GM12878 (cell line): ENCODE measurements at regions not wholly inside any gene's neighbourhood (a gene's known extent, or its start where the extent isn't known, plus 50 kb on each side); places are given as distances from the start of the nearest gene placed in this dataset.

ENCODE experiments used
- ATAC-seq: fragments of 200-7000 bp; cut with Tn5 transposase; 3 replicates; pipeline ENCODE4 v1.9.1; 2020; ENCODE audit warnings: mild to moderate bottlenecking, moderate library complexity
- BruUV-seq: library from RNA; stranded (reverse); fragments of 400-500 nt; replicated peaks from 2 replicates; lab custom pipeline; 2021; lab: Mats Ljungman, UMichigan
- CTCF ChIA-PET: fragments of 300-600 bp; sonication (Branson Sonifier 250); formaldehyde crosslinking; extraction: SDS; loops from one replicate; lab custom pipeline; 2021; ENCODE audit warnings: inconsistent platforms; lab: Yijun Ruan, JAX
- POLR2A ChIA-PET: fragments of 350-600 bp; formaldehyde crosslinking; extraction: SDS; loops from one replicate; lab custom pipeline; 2021; ENCODE audit warnings: inconsistent platforms; lab: Charles Lee
- RAD21 ChIA-PET: fragments of 300-600 bp; sonication (Branson Sonifier 250); formaldehyde crosslinking; loops from one replicate; lab custom pipeline; 2023; ENCODE audit warnings: antibody characterized with exemption; ENCODE audit not compliant: unreplicated experiment; lab: Charles Lee
- SMC1A ChIA-PET: fragments of 300-600 bp; sonication (Branson Sonifier 250); formaldehyde crosslinking; loops from one replicate; lab custom pipeline; 2023; ENCODE audit not compliant: unreplicated experiment, uncharacterized antibody; lab: Charles Lee
- DNase-seq: peaks from one replicate; pipeline ENCODE4 v3.0.0-alpha.2; 2011; ENCODE audit warnings: low read depth, low spot score
- FAIRE-seq: peaks from 3 replicates; lab custom pipeline; 2011; peaks lifted over from hg19 to GRCh38; lab: Jason Lieb, UNC
- H2AFZ ChIP-seq: 2 replicates; pipeline ENCODE4 v1.6.0; 2011; ENCODE audit warnings: low read depth, low read length, control low read depth; ENCODE audit not compliant: control insufficient read depth
- H3K27ac ChIP-seq: 2 replicates; pipeline ENCODE4 v1.5.1; 2011; ENCODE audit warnings: control low read depth; ENCODE audit not compliant: control insufficient read depth, insufficient read depth
- H3K27me3 ChIP-seq, 2 experiments: replicated peaks in 1 of 2; 2 replicates each; pipeline versions ENCODE4 v1.6.0 to v1.6.1; 2011; ENCODE audit warnings: low read length in 1 of 2; ENCODE audit not compliant: control insufficient read depth in 2 of 2, insufficient read depth in 2 of 2
- H3K36me3 ChIP-seq, 2 experiments: 2 replicates each; pipeline ENCODE4 v1.5.1; 2011; ENCODE audit warnings: low read length in 1 of 2; ENCODE audit not compliant: control insufficient read depth in 2 of 2, insufficient read depth in 2 of 2
- H3K4me1 ChIP-seq: 2 replicates; pipeline ENCODE4 v1.6.1; 2011; ENCODE audit warnings: mild to moderate bottlenecking, low read length, moderate library complexity, mixed read lengths; ENCODE audit not compliant: control insufficient read depth, insufficient read depth
- H3K4me2 ChIP-seq: 2 replicates; pipeline ENCODE4 v1.6.0; 2011; ENCODE audit warnings: control low read depth; ENCODE audit not compliant: control insufficient read depth, insufficient read depth
- H3K4me3 ChIP-seq: fragments of 200-600 bp; sonication (generic); 2 replicates; pipeline ENCODE4 v1.5.1; 2016
- H3K79me2 ChIP-seq: 2 replicates; pipeline ENCODE4 v1.6.0; 2011; ENCODE audit warnings: low read length; ENCODE audit not compliant: control insufficient read depth, insufficient read depth
- H3K9ac ChIP-seq: 2 replicates; pipeline ENCODE4 v1.8.0; 2011; ENCODE audit warnings: low read length, control low read depth, mixed read lengths; ENCODE audit not compliant: control insufficient read depth, insufficient read depth
- H3K9me3 ChIP-seq: replicated peaks from 3 replicates; pipeline ENCODE4 v1.5.1; 2011; ENCODE audit warnings: mild to moderate bottlenecking, low read length; ENCODE audit not compliant: control insufficient read depth, insufficient read depth
- H4K20me1 ChIP-seq: 2 replicates; pipeline ENCODE4 v1.6.0; 2011; ENCODE audit not compliant: control insufficient read depth, insufficient read depth
- ATF7 ChIP-seq: fragments of 450-650 bp; IDR thresholded peaks from 2 replicates; pipeline ENCODE4 v1.6.1; 2016; ENCODE audit warnings: low read depth, mild to moderate bottlenecking
- IRF4 ChIP-seq: IDR thresholded peaks from 2 replicates; pipeline ENCODE4 v1.6.1; 2011; ENCODE audit warnings: low read depth, low read length
- JUNB ChIP-seq: IDR thresholded peaks from 2 replicates; pipeline ENCODE4 v1.6.1; 2016; ENCODE audit warnings: antibody characterized with exemption, mild to moderate bottlenecking
- NFYA ChIP-seq: IDR thresholded peaks from 2 replicates; pipeline ENCODE4 v1.6.1; 2011; ENCODE audit warnings: low read depth, mild to moderate bottlenecking, low read length, improper control_type of control experiment, borderline replicate concordance
- SMARCA5 ChIP-seq: fragments of 450-650 bp; IDR thresholded peaks from 2 replicates; pipeline ENCODE4 v1.6.1; 2017; ENCODE audit warnings: mild to moderate bottlenecking
- SREBF1 ChIP-seq: IDR thresholded peaks from 2 replicates; pipeline ENCODE4 v1.6.1; 2012; ENCODE audit warnings: mild to moderate bottlenecking, low read length
- TCF12 ChIP-seq: IDR thresholded peaks from 2 replicates; pipeline ENCODE4 v1.6.1; 2011; ENCODE audit warnings: low read depth, mild to moderate bottlenecking, low read length
- WGBS: methylation state at CpG from one replicate; pipeline ENCODE4 v1.1.6; 2016; ENCODE audit warnings: low lambda C conversion rate; ENCODE audit not compliant: insufficient replicate concordance, insufficient coverage; ENCODE audit errors: missing lambda C conversion rate; 5-methylcytosine and 5-hydroxymethylcytosine counted together
- in situ Hi-C: fragments of 300-500 bp; cut with MboI; formaldehyde crosslinking; loops from 9 replicates; pipeline ENCODE4 v1.14.3; 2018; ENCODE audit warnings: mixed read lengths
- intact Hi-C: fragments of 100-400 bp; cut with micrococcal nuclease; formaldehyde crosslinking; loops from one replicate; pipeline ENCODE4 v1.14.2; 2022; ENCODE audit not compliant: unreplicated experiment
- TF ChIP-seq, protein P1 (sequence below): fragments of 450-650 bp; IDR thresholded peaks from 2 replicates; pipeline ENCODE4 v1.6.1; 2017; ENCODE audit warnings: mild to moderate bottlenecking, moderate library complexity
- TF ChIP-seq, protein P2 (sequence below): IDR thresholded peaks from 2 replicates; pipeline ENCODE4 v1.6.1; 2012; ENCODE audit warnings: low read depth, low read length, improper control_type of control experiment
- TF ChIP-seq, protein P3 (sequence below): IDR thresholded peaks from 2 replicates; pipeline ENCODE4 v1.6.1; 2011; ENCODE audit warnings: borderline replicate concordance, low read depth, mild to moderate bottlenecking, moderate library complexity, mixed read lengths, low read length; ENCODE audit not compliant: insufficient read depth; ENCODE audit errors: extremely low read length
- TF ChIP-seq, protein P4 (sequence below): IDR thresholded peaks from 2 replicates; pipeline ENCODE4 v1.6.1; 2012; ENCODE audit warnings: improper control_type of control experiment, low read depth, low read length; ENCODE audit not compliant: insufficient replicate concordance

DNA sequence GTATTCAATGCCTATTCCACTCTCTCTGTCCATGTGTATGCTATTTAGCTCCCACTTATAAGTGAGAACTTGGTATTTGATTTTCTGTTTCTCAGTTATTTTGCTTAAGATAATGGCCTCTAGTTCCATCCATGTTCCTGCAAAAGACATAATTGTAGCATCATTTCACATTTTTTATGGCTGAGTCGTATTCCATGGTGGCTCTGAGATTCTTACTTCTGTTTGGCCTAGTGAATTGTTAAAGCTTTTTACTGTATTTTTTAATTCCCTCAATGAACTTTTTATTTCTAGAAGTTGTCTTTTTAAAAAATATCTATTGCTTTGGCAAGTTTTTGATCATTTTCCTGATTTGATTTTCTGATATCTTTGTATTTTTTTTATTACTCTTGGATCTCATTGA, 635.6 kb downstream of the PLA2G4A start:
- H3K27me3 ChIP-seq, result no peaks in the 10 kb centered on the region
- no TSS peak for BruUV-seq
- H3K4me1 ChIP-seq, result no peaks in the 10 kb centered on the region
- DNase-seq (no peak), FAIRE-seq (no peak), ATAC-seq (no peak)
- no peak overlapping the region for H2AFZ ChIP-seq
- H3K4me3 ChIP-seq, result no peak overlapping the region
- no peak overlapping the region for H3K27ac ChIP-seq
- H3K9ac ChIP-seq, result no peak overlapping the region
- intact Hi-C loops (no loop called here), in situ Hi-C loops (no loop called here)
- ChIA-PET POLR2A (no interaction called here), SMC1A (interaction anchor here (1.4 to 1.7 kb wide), 2 partner anchors 13 to 16 kb away, joined by 3 to 4 read pairs; no protein-coding TSS in a partner anchor), CTCF (no interaction called here), RAD21 (no interaction called here)
- H3K9me3 ChIP-seq, result no peaks in the 10 kb centered on the region; the same call in 2 of the 3 replicates
- WGBS, result 0% methylated on average over 1 of the region's 1 CpG
- H4K20me1 ChIP-seq, result no peaks in the 10 kb centered on the region
- no peaks in the 10 kb centered on the region for H3K36me3 ChIP-seq
- no peak overlapping the region for H3K4me2 ChIP-seq
- no peaks in the 10 kb centered on the region for H3K79me2 ChIP-seq
- TF ChIP-seq NFYA (no peak), SMARCA5 (no peak), TCF12 (no peak), SREBF1 (no peak), JUNB (no peak), IRF4 (no peak), ATF7 (no peak)
- TF ChIP-seq, protein P1, sequence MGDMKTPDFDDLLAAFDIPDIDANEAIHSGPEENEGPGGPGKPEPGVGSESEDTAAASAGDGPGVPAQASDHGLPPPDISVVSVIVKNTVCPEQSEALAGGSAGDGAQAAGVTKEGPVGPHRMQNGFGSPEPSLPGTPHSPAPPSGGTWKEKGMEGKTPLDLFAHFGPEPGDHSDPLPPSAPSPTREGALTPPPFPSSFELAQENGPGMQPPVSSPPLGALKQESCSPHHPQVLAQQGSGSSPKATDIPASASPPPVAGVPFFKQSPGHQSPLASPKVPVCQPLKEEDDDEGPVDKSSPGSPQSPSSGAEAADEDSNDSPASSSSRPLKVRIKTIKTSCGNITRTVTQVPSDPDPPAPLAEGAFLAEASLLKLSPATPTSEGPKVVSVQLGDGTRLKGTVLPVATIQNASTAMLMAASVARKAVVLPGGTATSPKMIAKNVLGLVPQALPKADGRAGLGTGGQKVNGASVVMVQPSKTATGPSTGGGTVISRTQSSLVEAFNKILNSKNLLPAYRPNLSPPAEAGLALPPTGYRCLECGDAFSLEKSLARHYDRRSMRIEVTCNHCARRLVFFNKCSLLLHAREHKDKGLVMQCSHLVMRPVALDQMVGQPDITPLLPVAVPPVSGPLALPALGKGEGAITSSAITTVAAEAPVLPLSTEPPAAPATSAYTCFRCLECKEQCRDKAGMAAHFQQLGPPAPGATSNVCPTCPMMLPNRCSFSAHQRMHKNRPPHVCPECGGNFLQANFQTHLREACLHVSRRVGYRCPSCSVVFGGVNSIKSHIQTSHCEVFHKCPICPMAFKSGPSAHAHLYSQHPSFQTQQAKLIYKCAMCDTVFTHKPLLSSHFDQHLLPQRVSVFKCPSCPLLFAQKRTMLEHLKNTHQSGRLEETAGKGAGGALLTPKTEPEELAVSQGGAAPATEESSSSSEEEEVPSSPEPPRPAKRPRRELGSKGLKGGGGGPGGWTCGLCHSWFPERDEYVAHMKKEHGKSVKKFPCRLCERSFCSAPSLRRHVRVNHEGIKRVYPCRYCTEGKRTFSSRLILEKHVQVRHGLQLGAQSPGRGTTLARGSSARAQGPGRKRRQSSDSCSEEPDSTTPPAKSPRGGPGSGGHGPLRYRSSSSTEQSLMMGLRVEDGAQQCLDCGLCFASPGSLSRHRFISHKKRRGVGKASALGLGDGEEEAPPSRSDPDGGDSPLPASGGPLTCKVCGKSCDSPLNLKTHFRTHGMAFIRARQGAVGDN, result no peak
- TF ChIP-seq, protein P2, sequence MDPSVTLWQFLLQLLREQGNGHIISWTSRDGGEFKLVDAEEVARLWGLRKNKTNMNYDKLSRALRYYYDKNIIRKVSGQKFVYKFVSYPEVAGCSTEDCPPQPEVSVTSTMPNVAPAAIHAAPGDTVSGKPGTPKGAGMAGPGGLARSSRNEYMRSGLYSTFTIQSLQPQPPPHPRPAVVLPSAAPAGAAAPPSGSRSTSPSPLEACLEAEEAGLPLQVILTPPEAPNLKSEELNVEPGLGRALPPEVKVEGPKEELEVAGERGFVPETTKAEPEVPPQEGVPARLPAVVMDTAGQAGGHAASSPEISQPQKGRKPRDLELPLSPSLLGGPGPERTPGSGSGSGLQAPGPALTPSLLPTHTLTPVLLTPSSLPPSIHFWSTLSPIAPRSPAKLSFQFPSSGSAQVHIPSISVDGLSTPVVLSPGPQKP, result no peak
- TF ChIP-seq, protein P3, sequence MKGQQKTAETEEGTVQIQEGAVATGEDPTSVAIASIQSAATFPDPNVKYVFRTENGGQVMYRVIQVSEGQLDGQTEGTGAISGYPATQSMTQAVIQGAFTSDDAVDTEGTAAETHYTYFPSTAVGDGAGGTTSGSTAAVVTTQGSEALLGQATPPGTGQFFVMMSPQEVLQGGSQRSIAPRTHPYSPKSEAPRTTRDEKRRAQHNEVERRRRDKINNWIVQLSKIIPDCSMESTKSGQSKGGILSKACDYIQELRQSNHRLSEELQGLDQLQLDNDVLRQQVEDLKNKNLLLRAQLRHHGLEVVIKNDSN, result no peak
- TF ChIP-seq, protein P4, sequence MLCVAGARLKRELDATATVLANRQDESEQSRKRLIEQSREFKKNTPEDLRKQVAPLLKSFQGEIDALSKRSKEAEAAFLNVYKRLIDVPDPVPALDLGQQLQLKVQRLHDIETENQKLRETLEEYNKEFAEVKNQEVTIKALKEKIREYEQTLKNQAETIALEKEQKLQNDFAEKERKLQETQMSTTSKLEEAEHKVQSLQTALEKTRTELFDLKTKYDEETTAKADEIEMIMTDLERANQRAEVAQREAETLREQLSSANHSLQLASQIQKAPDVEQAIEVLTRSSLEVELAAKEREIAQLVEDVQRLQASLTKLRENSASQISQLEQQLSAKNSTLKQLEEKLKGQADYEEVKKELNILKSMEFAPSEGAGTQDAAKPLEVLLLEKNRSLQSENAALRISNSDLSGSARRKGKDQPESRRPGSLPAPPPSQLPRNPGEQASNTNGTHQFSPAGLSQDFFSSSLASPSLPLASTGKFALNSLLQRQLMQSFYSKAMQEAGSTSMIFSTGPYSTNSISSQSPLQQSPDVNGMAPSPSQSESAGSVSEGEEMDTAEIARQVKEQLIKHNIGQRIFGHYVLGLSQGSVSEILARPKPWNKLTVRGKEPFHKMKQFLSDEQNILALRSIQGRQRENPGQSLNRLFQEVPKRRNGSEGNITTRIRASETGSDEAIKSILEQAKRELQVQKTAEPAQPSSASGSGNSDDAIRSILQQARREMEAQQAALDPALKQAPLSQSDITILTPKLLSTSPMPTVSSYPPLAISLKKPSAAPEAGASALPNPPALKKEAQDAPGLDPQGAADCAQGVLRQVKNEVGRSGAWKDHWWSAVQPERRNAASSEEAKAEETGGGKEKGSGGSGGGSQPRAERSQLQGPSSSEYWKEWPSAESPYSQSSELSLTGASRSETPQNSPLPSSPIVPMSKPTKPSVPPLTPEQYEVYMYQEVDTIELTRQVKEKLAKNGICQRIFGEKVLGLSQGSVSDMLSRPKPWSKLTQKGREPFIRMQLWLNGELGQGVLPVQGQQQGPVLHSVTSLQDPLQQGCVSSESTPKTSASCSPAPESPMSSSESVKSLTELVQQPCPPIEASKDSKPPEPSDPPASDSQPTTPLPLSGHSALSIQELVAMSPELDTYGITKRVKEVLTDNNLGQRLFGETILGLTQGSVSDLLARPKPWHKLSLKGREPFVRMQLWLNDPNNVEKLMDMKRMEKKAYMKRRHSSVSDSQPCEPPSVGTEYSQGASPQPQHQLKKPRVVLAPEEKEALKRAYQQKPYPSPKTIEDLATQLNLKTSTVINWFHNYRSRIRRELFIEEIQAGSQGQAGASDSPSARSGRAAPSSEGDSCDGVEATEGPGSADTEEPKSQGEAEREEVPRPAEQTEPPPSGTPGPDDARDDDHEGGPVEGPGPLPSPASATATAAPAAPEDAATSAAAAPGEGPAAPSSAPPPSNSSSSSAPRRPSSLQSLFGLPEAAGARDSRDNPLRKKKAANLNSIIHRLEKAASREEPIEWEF, result no peak
